Mesodermal cell (in vitro differentiated cells): ENCODE measurements at regions not wholly inside any gene's neighbourhood (a gene's known extent, or its start where the extent isn't known, plus 50 kb on each side); places are given as distances from the start of the nearest gene placed in this dataset.
"Not testable (repeated sequence)": the region's sequence is repeated elsewhere in the genome, so short reads cannot be mapped to it uniquely, and the experiment has no call there.

Source experiments
- H3K27ac ChIP-seq: 2 replicates; pipeline ENCODE4 v1.7.0; 2013; ENCODE audit warnings: mild to moderate bottlenecking, low read depth, low read length, moderate library complexity; ENCODE audit not compliant: severe bottlenecking
- H3K36me3 ChIP-seq: 2 replicates; pipeline ENCODE4 v1.7.1; 2013; ENCODE audit warnings: mild to moderate bottlenecking, low read length, moderate library complexity; ENCODE audit not compliant: control insufficient read depth, insufficient read depth
- H3K4me1 ChIP-seq: one replicate; pipeline ENCODE4 v1.7.1; 2013; ENCODE audit warnings: mild to moderate bottlenecking, low read length; ENCODE audit not compliant: insufficient read depth, control insufficient read depth, poor library complexity, severe bottlenecking
- H3K4me3 ChIP-seq: 2 replicates; pipeline ENCODE4 v1.7.0; 2013; ENCODE audit warnings: low read length, control low read depth, mild to moderate bottlenecking; ENCODE audit not compliant: insufficient read depth, poor library complexity, severe bottlenecking; ENCODE audit errors: extremely low read depth
- H3K9me3 ChIP-seq: 2 replicates; pipeline ENCODE4 v1.7.1; 2013; ENCODE audit warnings: mild to moderate bottlenecking, low read length, moderate library complexity; ENCODE audit not compliant: control insufficient read depth
- WGBS, 2 experiments: methylation state at CpG; one replicate each; pipeline ENCODE4 v1.1.5; 2013; ENCODE audit warnings: missing lambda C conversion rate in 2 of 2; ENCODE audit not compliant: insufficient coverage in 2 of 2; 5-methylcytosine and 5-hydroxymethylcytosine counted together

GRCh38 chr18:75745147-75745546 is 317.6 kb upstream of the SMIM21 start:
- Histone ChIP-seq H3K27ac (no peak overlapping the region), H3K36me3 (no peaks in the 10 kb centered on the region), H3K4me1 (no peaks in the 10 kb centered on the region), H3K9me3 (no peaks in the 10 kb centered on the region), H3K4me3 (no peak overlapping the region)
- WGBS, 2 experiments: 83 to 93% methylated on average over 6 to 7 of the region's 7 CpGs

- H3K36me3 ChIP-seq: no peaks in the 10 kb centered on the region
Observed at GRCh38 chr18:75742516-75742915, 315.0 kb upstream of the SMIM21 start.

GRCh38 chr18:75739682-75740081 is 312.2 kb upstream of the SMIM21 start:
- H3K36me3 ChIP-seq: no peaks in the 10 kb centered on the region
- no peaks in the 10 kb centered on the region for H3K4me1 ChIP-seq
- H3K27ac ChIP-seq: no peak overlapping the region
- 55 to 67% methylated on average over 3 of the region's 7 CpGs for WGBS, 2 experiments
- H3K4me3 ChIP-seq: no peak overlapping the region
- peaks cover 9% of the 10 kb centered on the region for H3K9me3 ChIP-seq

More at GRCh38 chr18:75742516-75742915, 315.0 kb upstream of the SMIM21 start:
- H3K4me3 ChIP-seq: no peak overlapping the region
- H3K27ac ChIP-seq: no peak overlapping the region
- H3K4me1 ChIP-seq: no peaks in the 10 kb centered on the region
- 100% methylated on average over 1 of the region's 4 CpGs for WGBS, 2 experiments
- H3K9me3 ChIP-seq: no peaks in the 10 kb centered on the region

- H3K4me1 ChIP-seq: no peaks in the 10 kb centered on the region
- no peak overlapping the region for H3K27ac ChIP-seq
- no CpG with 5 or more reads among the region's 2 CpGs for WGBS, 2 experiments
- no peak overlapping the region for H3K4me3 ChIP-seq
- H3K36me3 ChIP-seq: no peaks in the 10 kb centered on the region
- H3K9me3 ChIP-seq: peaks cover 9% of the 10 kb centered on the region
Observed at GRCh38 chr18:75735291-75735690, 307.8 kb upstream of the SMIM21 start.

GRCh38 chr18:75730249-75730648 is 302.7 kb upstream of the SMIM21 start:
- H3K36me3 ChIP-seq: no peaks in the 10 kb centered on the region
- no peak overlapping the region for H3K4me3 ChIP-seq
- H3K4me1 ChIP-seq: no peaks in the 10 kb centered on the region
- H3K9me3 ChIP-seq: no peaks in the 10 kb centered on the region
- WGBS, 2 experiments: 100% methylated on average over 1 of the region's 5 CpGs
- no peak overlapping the region for H3K27ac ChIP-seq

GRCh38 chr18:75728621-75729020 is 301.1 kb upstream of the SMIM21 start:
- H3K4me1 ChIP-seq: no peaks in the 10 kb centered on the region
- no peak overlapping the region for H3K4me3 ChIP-seq
- WGBS, 2 experiments: 96 to 100% methylated on average over 3 to 5 of the region's 7 CpGs
- no peak overlapping the region for H3K27ac ChIP-seq
- H3K9me3 ChIP-seq: no peaks in the 10 kb centered on the region
- no peaks in the 10 kb centered on the region for H3K36me3 ChIP-seq

- Histone ChIP-seq H3K9me3 (no peaks in the 10 kb centered on the region), H3K27ac (no peak overlapping the region), H3K4me1 (no peaks in the 10 kb centered on the region), H3K4me3 (no peak overlapping the region), H3K36me3 (no peaks in the 10 kb centered on the region)
- WGBS, 2 experiments: 54 to 58% methylated on average over 4 to 7 of the region's 7 CpGs
Observed at GRCh38 chr18:75727456-75727855, 300.0 kb upstream of the SMIM21 start.

GRCh38 chr18:75723521-75724340 is 296.2 kb upstream of the SMIM21 start:
- H3K4me1 ChIP-seq: no peaks in the 10 kb centered on the region
- H3K9me3 ChIP-seq: peaks cover 9% of the 10 kb centered on the region
- H3K36me3 ChIP-seq: no peaks in the 10 kb centered on the region
- H3K27ac ChIP-seq: no peak overlapping the region
- 84 to 93% methylated on average over 5 to 6 of the region's 10 CpGs for WGBS, 2 experiments
- H3K4me3 ChIP-seq: no peak overlapping the region

- H3K27ac ChIP-seq: no peak overlapping the region
- 71 to 90% methylated on average over 1 to 2 of the region's 3 CpGs for WGBS, 2 experiments
- H3K36me3 ChIP-seq: no peaks in the 10 kb centered on the region
- H3K4me1 ChIP-seq: no peaks in the 10 kb centered on the region
- no peak overlapping the region for H3K4me3 ChIP-seq
- H3K9me3 ChIP-seq: peaks cover 9% of the 10 kb centered on the region
Observed at GRCh38 chr18:75714766-75715165, 287.3 kb upstream of the SMIM21 start.

GRCh38 chr18:75712124-75712867 is 284.8 kb upstream of the SMIM21 start:
- not testable (repeated sequence) for H3K27ac ChIP-seq, H3K4me1 ChIP-seq, H3K36me3 ChIP-seq, H3K9me3 ChIP-seq, H3K4me3 ChIP-seq
- WGBS, 2 experiments: 89 to 90% methylated on average over 21 to 22 of the region's 24 CpGs

- 100% methylated on average over 2 of the region's 4 CpGs; no CpG with 5 or more reads in 1 of the 2 experiments for WGBS, 2 experiments
- Histone ChIP-seq H3K4me3 (no peak overlapping the region), H3K4me1 (no peaks in the 10 kb centered on the region), H3K27ac (no peak overlapping the region), H3K9me3 (peaks cover 18% of the 10 kb centered on the region), H3K36me3 (no peaks in the 10 kb centered on the region)
Observed at GRCh38 chr18:75700561-75700960, 273.1 kb upstream of the SMIM21 start.
